C4-2B (cell line): ENCODE measurements at regions not wholly inside any gene's neighbourhood (a gene's known extent, or its start where the extent isn't known, plus 50 kb on each side); places are given as distances from the start of the nearest gene placed in this dataset.

Experiments
- CTCF ChIP-seq: fragments of 450-650 bp; conservative IDR thresholded peaks from 2 replicates; pipeline ENCODE4 v1.5.1; 2017; ENCODE audit warnings: mild to moderate bottlenecking
- ZFX ChIP-seq: fragments of 450-650 bp; IDR thresholded peaks from 2 replicates; pipeline ENCODE4 v1.6.1; 2017

DNA sequence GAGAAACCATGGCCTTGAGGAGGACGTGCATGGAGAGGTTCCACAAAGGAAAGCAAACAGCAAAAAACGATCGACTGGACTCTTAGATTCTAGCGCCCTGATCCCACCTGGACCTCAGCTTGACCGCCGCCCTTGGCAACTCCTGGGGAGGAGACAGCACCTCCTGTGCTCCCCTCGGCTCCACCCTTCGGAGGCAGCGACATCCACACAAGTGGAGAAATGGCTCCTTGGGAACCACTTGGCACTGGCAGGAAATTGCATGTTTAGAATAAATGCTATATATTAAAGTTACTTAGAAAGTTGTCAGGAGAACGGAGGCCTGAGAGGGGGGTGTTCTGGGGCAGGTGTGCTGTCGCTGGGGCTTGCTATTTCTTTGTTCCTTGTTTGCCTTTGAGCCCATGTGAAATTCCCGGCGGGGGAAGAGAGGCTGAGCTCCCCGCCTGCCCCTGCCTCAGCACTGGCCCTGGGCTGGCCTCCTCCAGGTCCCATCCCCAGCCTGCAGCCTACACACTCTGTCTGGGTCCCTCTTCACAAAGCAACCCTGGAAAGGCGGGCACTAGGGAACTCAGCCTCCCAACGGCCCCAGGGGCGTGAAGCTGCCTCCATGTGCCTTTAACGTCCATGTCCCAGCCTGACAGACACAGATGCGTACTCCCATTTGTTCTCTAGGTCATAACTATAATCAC is 395.3 kb downstream of the BRD1 start:
- TF ChIP-seq CTCF (no peak), ZFX (no peak)
